GM23338 (cell line): ENCODE measurements at regions not wholly inside any gene's neighbourhood (a gene's known extent, or its start where the extent isn't known, plus 50 kb on each side); places are given as distances from the start of the nearest gene placed in this dataset.

Experiments
- ATAC-seq: fragments of 200-7000 bp; cut with Tn5 transposase; 3 replicates; pipeline ENCODE4 v1.9.1; 2020
- DNase-seq: peaks from one replicate; pipeline ENCODE4 v3.0.0-alpha.2; 2015; ENCODE audit warnings: low spot score
- H2AFZ ChIP-seq: fragments of 200-600 bp; sonication (generic); 2 replicates; pipeline ENCODE4 v1.8.0; 2016; ENCODE audit warnings: antibody characterized with exemption, mild to moderate bottlenecking, moderate library complexity
- H3F3A ChIP-seq: fragments of 200-600 bp; sonication (generic); replicated peaks from 2 replicates; pipeline ENCODE4 v1.8.0; 2017; ENCODE audit warnings: antibody characterized with exemption, mixed run types, low read depth
- H3K27ac ChIP-seq: fragments of 200-600 bp; sonication (generic); 2 replicates; pipeline ENCODE4 v1.6.1; 2016; ENCODE audit warnings: low read depth
- H3K27me3 ChIP-seq: fragments of 200-600 bp; sonication (generic); 2 replicates; pipeline ENCODE4 v1.8.0; 2016; ENCODE audit warnings: mild to moderate bottlenecking, mixed run types, moderate library complexity; ENCODE audit not compliant: insufficient read depth
- H3K36me3 ChIP-seq: fragments of 200-600 bp; sonication (generic); 2 replicates; pipeline ENCODE4 v1.8.0; 2016; ENCODE audit warnings: mild to moderate bottlenecking; ENCODE audit not compliant: insufficient read depth
- H3K4me1 ChIP-seq: fragments of 200-600 bp; sonication (generic); 2 replicates; pipeline ENCODE4 v1.8.0; 2016; ENCODE audit warnings: mild to moderate bottlenecking, moderate library complexity; ENCODE audit not compliant: insufficient read depth
- H3K4me2 ChIP-seq: fragments of 200-600 bp; sonication (generic); 2 replicates; pipeline ENCODE4 v1.7.1; 2017; ENCODE audit warnings: mixed run types
- H3K4me3 ChIP-seq: fragments of 200-600 bp; sonication (generic); 2 replicates; pipeline ENCODE4 v1.6.1; 2016; ENCODE audit warnings: mixed run types
- H3K79me2 ChIP-seq: fragments of 200-600 bp; sonication (generic); replicated peaks from 2 replicates; pipeline ENCODE4 v1.8.0; 2017; ENCODE audit warnings: mild to moderate bottlenecking; ENCODE audit not compliant: insufficient read depth
- H3K9me2 ChIP-seq: fragments of 200-600 bp; sonication (generic); 2 replicates; pipeline ENCODE4 v1.8.0; 2017; ENCODE audit not compliant: insufficient read depth
- H4K20me1 ChIP-seq: fragments of 200-600 bp; sonication (generic); replicated peaks from 2 replicates; pipeline ENCODE4 v1.8.0; 2017; ENCODE audit warnings: mild to moderate bottlenecking; ENCODE audit not compliant: insufficient read depth
- H3K27ac Mint-ChIP-seq: 2 replicates; pipeline ENCODE4 v1.8.0; 2020; ENCODE audit warnings: inconsistent platforms, mild to moderate bottlenecking, moderate library complexity, mixed read lengths
- H3K27me3 Mint-ChIP-seq: 3 replicates; pipeline ENCODE4 v1.8.0; 2022; ENCODE audit warnings: low read depth, mild to moderate bottlenecking, moderate library complexity, mixed read lengths, inconsistent platforms; ENCODE audit not compliant: insufficient read depth, poor library complexity
- H3K36me3 Mint-ChIP-seq: 3 replicates; pipeline ENCODE4 v1.8.0; 2021; ENCODE audit warnings: low read depth, mild to moderate bottlenecking, inconsistent platforms, moderate library complexity, mixed read lengths
- H3K4me1 Mint-ChIP-seq: 3 replicates; pipeline ENCODE4 v1.8.0; 2020; ENCODE audit warnings: mild to moderate bottlenecking, inconsistent platforms, mixed read lengths
- H3K4me3 Mint-ChIP-seq: 3 replicates; pipeline ENCODE4 v1.8.0; 2021; ENCODE audit warnings: moderate library complexity, mild to moderate bottlenecking, inconsistent platforms, mixed read lengths
- H3K9me3 Mint-ChIP-seq: 3 replicates; pipeline ENCODE4 v1.8.0; 2020; ENCODE audit warnings: moderate library complexity, mild to moderate bottlenecking, inconsistent platforms, mixed read lengths
- CREB1 ChIP-seq: fragments of 250-450 bp; sonication (Bioruptor Pico); IDR thresholded peaks from 2 replicates; pipeline ENCODE4 v1.5.0; 2020; ENCODE audit warnings: low read depth, mild to moderate bottlenecking, moderate library complexity
- EZH2 ChIP-seq: fragments of 200-600 bp; sonication (generic); IDR thresholded peaks from one replicate; pipeline ENCODE4 v1.8.0; 2017; ENCODE audit warnings: antibody characterized with exemption, mild to moderate bottlenecking, low read depth; ENCODE audit not compliant: unreplicated experiment
- STAT1 ChIP-seq: IDR thresholded peaks from one replicate; pipeline ENCODE4 v1.6.1; 2016; ENCODE audit warnings: antibody characterized with exemption; ENCODE audit not compliant: unreplicated experiment
- TF ChIP-seq, protein P1 (sequence below): IDR thresholded peaks from one replicate; pipeline ENCODE4 v1.6.1; 2018; ENCODE audit warnings: antibody characterized with exemption; ENCODE audit not compliant: unreplicated experiment
- TF ChIP-seq, protein P2 (sequence below), 2 experiments: fragments of 200-600 bp in 1 of 2; sonication (generic) in 1 of 2; conservative IDR thresholded peaks; 2 replicates each; pipeline versions ENCODE4 v1.5.1 to v1.6.1; 2016 to 2017; ENCODE audit warnings: antibody characterized with exemption in 2 of 2, low read depth in 2 of 2, mild to moderate bottlenecking in 2 of 2, moderate library complexity in 1 of 2
- TF ChIP-seq, protein P3 (sequence below): fragments of 250-450 bp; sonication (Bioruptor Pico); IDR thresholded peaks from 2 replicates; pipeline ENCODE4 v1.5.0; 2020; ENCODE audit warnings: mild to moderate bottlenecking, moderate library complexity

DNA sequence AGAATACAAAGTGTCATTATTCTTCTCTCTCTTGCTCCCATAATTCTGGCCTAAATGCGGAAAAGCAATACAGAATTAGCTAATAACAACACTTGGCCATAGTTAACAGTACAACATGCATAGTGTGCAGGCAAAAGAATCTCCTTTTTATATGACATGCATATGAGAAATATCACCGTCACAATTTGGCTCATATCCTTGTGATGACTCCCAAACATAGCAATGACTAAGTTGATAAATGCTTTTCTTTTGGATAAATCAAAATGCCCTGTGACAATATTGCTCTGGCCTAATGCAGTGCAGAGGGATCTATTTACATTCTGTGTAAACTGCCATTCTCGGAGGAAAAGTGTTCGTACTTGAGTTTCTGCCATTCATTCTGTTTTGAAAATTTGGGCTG is 121.9 kb upstream of the GHR start:
- peaks cover 5% of the 10 kb centered on the region for H3K27me3 Mint-ChIP-seq
- DNase-seq (no peak), ATAC-seq (no peak)

DNA sequence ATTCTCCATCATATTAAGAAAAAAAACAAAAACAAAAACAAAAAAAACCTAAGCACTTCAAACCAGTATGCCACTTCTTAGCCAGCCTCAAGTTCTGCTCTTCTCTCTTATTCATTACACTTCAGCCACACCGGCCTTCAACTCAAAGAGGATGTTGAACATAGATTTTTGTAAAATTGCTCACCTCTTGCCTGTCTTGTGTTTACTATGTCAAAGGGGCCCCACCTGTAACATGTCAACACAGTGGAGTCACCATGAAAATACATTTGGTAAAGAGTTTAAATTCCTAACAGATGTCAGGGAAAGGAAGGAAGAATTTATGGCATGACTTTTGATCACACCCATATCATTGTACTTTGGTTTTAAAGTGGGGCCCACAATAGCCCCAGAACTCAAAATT is 121.1 kb upstream of the GHR start:
- no peaks in the 10 kb centered on the region for H3K4me1 Mint-ChIP-seq
- Histone ChIP-seq H2AFZ (no peak overlapping the region), H3K79me2 (no peaks in the 10 kb centered on the region), H3K27me3 (no peaks in the 10 kb centered on the region), H3K4me2 (no peak overlapping the region), H3F3A (no peaks in the 10 kb centered on the region), H3K9me2 (peaks cover 23% of the 10 kb centered on the region), H3K4me1 (no peaks in the 10 kb centered on the region), H3K27ac (no peak overlapping the region), H4K20me1 (no peaks in the 10 kb centered on the region), H3K4me3 (no peak overlapping the region), H3K36me3 (no peaks in the 10 kb centered on the region; the same call in 1 of the 2 replicates)
- DNase-seq (no peak), ATAC-seq (no peak)
- H3K4me3 Mint-ChIP-seq = no peak overlapping the region
- H3K27ac Mint-ChIP-seq = no peak overlapping the region
- peaks cover 45% of the 10 kb centered on the region for H3K9me3 Mint-ChIP-seq
- peaks cover 5% of the 10 kb centered on the region; the same call in 2 of the 3 replicates for H3K36me3 Mint-ChIP-seq
- H3K27me3 Mint-ChIP-seq = peaks cover 5% of the 10 kb centered on the region
- TF ChIP-seq, protein P1, sequence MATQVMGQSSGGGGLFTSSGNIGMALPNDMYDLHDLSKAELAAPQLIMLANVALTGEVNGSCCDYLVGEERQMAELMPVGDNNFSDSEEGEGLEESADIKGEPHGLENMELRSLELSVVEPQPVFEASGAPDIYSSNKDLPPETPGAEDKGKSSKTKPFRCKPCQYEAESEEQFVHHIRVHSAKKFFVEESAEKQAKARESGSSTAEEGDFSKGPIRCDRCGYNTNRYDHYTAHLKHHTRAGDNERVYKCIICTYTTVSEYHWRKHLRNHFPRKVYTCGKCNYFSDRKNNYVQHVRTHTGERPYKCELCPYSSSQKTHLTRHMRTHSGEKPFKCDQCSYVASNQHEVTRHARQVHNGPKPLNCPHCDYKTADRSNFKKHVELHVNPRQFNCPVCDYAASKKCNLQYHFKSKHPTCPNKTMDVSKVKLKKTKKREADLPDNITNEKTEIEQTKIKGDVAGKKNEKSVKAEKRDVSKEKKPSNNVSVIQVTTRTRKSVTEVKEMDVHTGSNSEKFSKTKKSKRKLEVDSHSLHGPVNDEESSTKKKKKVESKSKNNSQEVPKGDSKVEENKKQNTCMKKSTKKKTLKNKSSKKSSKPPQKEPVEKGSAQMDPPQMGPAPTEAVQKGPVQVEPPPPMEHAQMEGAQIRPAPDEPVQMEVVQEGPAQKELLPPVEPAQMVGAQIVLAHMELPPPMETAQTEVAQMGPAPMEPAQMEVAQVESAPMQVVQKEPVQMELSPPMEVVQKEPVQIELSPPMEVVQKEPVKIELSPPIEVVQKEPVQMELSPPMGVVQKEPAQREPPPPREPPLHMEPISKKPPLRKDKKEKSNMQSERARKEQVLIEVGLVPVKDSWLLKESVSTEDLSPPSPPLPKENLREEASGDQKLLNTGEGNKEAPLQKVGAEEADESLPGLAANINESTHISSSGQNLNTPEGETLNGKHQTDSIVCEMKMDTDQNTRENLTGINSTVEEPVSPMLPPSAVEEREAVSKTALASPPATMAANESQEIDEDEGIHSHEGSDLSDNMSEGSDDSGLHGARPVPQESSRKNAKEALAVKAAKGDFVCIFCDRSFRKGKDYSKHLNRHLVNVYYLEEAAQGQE = no peak
- TF ChIP-seq STAT1 (no peak), EZH2 (no peak), CREB1 (CRISPR knock-in tag) (no peak)
- TF ChIP-seq, protein P2, sequence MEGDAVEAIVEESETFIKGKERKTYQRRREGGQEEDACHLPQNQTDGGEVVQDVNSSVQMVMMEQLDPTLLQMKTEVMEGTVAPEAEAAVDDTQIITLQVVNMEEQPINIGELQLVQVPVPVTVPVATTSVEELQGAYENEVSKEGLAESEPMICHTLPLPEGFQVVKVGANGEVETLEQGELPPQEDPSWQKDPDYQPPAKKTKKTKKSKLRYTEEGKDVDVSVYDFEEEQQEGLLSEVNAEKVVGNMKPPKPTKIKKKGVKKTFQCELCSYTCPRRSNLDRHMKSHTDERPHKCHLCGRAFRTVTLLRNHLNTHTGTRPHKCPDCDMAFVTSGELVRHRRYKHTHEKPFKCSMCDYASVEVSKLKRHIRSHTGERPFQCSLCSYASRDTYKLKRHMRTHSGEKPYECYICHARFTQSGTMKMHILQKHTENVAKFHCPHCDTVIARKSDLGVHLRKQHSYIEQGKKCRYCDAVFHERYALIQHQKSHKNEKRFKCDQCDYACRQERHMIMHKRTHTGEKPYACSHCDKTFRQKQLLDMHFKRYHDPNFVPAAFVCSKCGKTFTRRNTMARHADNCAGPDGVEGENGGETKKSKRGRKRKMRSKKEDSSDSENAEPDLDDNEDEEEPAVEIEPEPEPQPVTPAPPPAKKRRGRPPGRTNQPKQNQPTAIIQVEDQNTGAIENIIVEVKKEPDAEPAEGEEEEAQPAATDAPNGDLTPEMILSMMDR (conservative IDR thresholded peaks at IDR 0.05; ENCODE audit: low read depth in 2 of 2) = no peak

More for the DNA sequence above, 121.9 kb upstream of the GHR start:
- Histone ChIP-seq H3K27ac (no peak overlapping the region), H2AFZ (no peak overlapping the region), H3K79me2 (no peaks in the 10 kb centered on the region), H3K4me3 (no peak overlapping the region), H3F3A (no peaks in the 10 kb centered on the region), H3K9me2 (peaks cover 23% of the 10 kb centered on the region), H3K36me3 (no peaks in the 10 kb centered on the region; the same call in 1 of the 2 replicates), H3K4me2 (no peak overlapping the region), H3K4me1 (no peaks in the 10 kb centered on the region), H3K27me3 (no peaks in the 10 kb centered on the region), H4K20me1 (no peaks in the 10 kb centered on the region)
- TF ChIP-seq, protein P3, sequence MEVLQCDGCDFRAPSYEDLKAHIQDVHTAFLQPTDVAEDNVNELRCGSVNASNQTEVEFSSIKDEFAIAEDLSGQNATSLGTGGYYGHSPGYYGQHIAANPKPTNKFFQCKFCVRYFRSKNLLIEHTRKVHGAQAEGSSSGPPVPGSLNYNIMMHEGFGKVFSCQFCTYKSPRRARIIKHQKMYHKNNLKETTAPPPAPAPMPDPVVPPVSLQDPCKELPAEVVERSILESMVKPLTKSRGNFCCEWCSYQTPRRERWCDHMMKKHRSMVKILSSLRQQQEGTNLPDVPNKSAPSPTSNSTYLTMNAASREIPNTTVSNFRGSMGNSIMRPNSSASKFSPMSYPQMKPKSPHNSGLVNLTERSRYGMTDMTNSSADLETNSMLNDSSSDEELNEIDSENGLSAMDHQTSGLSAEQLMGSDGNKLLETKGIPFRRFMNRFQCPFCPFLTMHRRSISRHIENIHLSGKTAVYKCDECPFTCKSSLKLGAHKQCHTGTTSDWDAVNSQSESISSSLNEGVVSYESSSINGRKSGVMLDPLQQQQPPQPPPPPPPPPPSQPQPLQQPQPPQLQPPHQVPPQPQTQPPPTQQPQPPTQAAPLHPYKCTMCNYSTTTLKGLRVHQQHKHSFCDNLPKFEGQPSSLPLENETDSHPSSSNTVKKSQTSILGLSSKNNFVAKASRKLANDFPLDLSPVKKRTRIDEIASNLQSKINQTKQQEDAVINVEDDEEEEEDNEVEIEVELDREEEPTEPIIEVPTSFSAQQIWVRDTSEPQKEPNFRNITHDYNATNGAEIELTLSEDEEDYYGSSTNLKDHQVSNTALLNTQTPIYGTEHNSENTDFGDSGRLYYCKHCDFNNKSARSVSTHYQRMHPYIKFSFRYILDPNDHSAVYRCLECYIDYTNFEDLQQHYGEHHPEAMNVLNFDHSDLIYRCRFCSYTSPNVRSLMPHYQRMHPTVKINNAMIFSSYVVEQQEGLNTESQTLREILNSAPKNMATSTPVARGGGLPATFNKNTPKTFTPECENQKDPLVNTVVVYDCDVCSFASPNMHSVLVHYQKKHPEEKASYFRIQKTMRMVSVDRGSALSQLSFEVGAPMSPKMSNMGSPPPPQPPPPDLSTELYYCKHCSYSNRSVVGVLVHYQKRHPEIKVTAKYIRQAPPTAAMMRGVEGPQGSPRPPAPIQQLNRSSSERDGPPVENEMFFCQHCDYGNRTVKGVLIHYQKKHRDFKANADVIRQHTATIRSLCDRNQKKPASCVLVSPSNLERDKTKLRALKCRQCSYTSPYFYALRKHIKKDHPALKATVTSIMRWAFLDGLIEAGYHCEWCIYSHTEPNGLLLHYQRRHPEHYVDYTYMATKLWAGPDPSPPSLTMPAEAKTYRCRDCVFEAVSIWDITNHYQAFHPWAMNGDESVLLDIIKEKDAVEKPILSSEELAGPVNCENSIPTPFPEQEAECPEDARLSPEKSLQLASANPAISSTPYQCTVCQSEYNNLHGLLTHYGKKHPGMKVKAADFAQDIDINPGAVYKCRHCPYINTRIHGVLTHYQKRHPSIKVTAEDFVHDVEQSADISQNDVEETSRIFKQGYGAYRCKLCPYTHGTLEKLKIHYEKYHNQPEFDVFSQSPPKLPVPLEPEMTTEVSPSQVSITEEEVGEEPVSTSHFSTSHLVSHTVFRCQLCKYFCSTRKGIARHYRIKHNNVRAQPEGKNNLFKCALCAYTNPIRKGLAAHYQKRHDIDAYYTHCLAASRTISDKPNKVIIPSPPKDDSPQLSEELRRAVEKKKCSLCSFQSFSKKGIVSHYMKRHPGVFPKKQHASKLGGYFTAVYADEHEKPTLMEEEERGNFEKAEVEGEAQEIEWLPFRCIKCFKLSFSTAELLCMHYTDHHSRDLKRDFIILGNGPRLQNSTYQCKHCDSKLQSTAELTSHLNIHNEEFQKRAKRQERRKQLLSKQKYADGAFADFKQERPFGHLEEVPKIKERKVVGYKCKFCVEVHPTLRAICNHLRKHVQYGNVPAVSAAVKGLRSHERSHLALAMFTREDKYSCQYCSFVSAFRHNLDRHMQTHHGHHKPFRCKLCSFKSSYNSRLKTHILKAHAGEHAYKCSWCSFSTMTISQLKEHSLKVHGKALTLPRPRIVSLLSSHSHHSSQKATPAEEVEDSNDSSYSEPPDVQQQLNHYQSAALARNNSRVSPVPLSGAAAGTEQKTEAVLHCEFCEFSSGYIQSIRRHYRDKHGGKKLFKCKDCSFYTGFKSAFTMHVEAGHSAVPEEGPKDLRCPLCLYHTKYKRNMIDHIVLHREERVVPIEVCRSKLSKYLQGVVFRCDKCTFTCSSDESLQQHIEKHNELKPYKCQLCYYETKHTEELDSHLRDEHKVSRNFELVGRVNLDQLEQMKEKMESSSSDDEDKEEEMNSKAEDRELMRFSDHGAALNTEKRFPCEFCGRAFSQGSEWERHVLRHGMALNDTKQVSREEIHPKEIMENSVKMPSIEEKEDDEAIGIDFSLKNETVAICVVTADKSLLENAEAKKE (CRISPR knock-in tag) = no peak
- Mint-ChIP-seq H3K27ac (no peak overlapping the region), H3K4me3 (no peak overlapping the region), H3K4me1 (no peaks in the 10 kb centered on the region), H3K36me3 (peaks cover 5% of the 10 kb centered on the region; the same call in 2 of the 3 replicates), H3K9me3 (peaks cover 51% of the 10 kb centered on the region)
